ENCODE measurements at regions not wholly inside any gene's neighbourhood (a gene's known extent, or its start where the extent isn't known, plus 50 kb on each side); places are given as distances from the start of the nearest gene placed in this dataset.

DNA sequence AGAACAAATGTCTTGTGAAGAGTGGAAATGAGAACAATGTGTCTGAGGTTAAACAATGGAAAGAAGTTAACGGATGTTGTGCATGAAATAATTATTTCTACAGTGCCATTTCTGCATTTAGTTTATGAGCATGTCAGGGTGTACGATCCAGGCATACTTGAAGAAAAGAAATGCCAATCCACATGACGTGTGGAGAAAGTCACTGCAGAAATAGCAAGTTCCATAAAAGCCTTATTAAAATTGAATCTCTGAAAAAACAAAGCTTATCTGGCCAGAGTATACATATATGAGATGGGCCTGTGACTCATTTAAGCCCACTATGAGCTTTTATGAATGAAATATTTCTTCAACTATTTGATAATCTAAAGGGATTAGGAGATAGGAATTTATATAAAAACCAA, 426.1 kb downstream of the EFNB2 start:
- intact Hi-C loops (cut with DNase I; ENCODE audit: low total_unique reads) = no loop called here
- no peak for DNase-seq
- no peaks in the 10 kb centered on the region for H3K9me3 ChIP-seq
- TF ChIP-seq, protein P1, sequence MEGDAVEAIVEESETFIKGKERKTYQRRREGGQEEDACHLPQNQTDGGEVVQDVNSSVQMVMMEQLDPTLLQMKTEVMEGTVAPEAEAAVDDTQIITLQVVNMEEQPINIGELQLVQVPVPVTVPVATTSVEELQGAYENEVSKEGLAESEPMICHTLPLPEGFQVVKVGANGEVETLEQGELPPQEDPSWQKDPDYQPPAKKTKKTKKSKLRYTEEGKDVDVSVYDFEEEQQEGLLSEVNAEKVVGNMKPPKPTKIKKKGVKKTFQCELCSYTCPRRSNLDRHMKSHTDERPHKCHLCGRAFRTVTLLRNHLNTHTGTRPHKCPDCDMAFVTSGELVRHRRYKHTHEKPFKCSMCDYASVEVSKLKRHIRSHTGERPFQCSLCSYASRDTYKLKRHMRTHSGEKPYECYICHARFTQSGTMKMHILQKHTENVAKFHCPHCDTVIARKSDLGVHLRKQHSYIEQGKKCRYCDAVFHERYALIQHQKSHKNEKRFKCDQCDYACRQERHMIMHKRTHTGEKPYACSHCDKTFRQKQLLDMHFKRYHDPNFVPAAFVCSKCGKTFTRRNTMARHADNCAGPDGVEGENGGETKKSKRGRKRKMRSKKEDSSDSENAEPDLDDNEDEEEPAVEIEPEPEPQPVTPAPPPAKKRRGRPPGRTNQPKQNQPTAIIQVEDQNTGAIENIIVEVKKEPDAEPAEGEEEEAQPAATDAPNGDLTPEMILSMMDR (IDR thresholded peaks at IDR 0.05) = no peak
- TF ChIP-seq POLR2A (IDR thresholded peaks at IDR 0.05) = no peak
- no peak overlapping the region for H3K4me3 ChIP-seq
- no peak overlapping the region for H3K27ac ChIP-seq
- H3K27me3 ChIP-seq = no peaks in the 10 kb centered on the region
- H3K4me1 ChIP-seq = no peaks in the 10 kb centered on the region
- no peaks in the 10 kb centered on the region for H3K36me3 ChIP-seq

DNA sequence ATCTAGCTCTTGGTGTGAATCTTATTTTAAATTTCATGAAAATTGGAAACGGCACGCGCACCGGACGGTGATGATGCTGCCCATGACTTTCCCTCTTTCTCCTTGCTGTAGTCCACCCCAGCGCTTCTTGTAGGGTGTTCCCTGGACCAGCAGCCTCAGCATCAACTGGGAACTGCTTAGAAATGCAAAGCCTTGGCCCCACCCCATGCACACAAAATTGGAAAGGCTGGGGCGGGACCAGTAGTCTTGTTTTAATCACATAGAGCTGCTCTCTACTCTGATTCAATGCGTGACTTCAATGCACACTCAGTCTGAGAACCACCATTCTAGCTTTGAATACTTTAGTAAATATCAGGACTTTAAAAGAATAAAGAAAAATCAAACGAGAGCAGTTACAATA, 427.1 kb downstream of the EFNB2 start:
- Histone ChIP-seq H3K27me3 (no peaks in the 10 kb centered on the region), H3K27ac (no peak overlapping the region), H3K9me3 (no peaks in the 10 kb centered on the region), H3K36me3 (no peaks in the 10 kb centered on the region), H3K4me3 (no peak overlapping the region), H3K4me1 (no peaks in the 10 kb centered on the region)
- no peak for TF ChIP-seq POLR2A (IDR thresholded peaks at IDR 0.05)
- TF ChIP-seq, protein P1 (IDR thresholded peaks at IDR 0.05) = no peak
- DNase-seq = no peak
- intact Hi-C loops (cut with DNase I; ENCODE audit: low total_unique reads) = no loop called here

DNA sequence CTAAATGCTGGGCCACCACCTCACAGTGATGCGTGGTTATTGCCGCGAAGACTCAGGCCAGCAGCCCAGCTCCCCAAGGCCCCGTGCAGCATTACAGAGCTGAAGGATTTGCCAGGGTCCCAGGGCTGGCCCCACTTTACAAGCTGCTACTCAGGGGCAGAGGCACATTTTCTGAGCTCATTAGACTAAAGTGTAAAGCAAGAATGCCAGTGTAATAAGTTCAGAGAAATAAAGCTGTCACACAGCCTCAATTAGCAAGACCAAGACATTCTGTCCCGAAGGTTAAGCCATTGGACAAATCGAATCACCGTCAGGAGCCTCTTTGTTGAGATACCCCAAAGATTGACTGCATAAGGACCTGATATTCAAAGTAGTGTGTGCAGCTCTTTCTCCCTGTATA, 428.4 kb downstream of the EFNB2 start:
- Histone ChIP-seq H3K27me3 (no peaks in the 10 kb centered on the region), H3K4me1 (no peaks in the 10 kb centered on the region), H3K36me3 (no peaks in the 10 kb centered on the region), H3K4me3 (no peak overlapping the region), H3K9me3 (no peaks in the 10 kb centered on the region), H3K27ac (no peak overlapping the region)
- TF ChIP-seq POLR2A (IDR thresholded peaks at IDR 0.05) = no peak
- TF ChIP-seq, protein P1 (IDR thresholded peaks at IDR 0.05) = no peak
- no peak for DNase-seq
- intact Hi-C loops (cut with DNase I; ENCODE audit: low total_unique reads) = no loop called here

DNA sequence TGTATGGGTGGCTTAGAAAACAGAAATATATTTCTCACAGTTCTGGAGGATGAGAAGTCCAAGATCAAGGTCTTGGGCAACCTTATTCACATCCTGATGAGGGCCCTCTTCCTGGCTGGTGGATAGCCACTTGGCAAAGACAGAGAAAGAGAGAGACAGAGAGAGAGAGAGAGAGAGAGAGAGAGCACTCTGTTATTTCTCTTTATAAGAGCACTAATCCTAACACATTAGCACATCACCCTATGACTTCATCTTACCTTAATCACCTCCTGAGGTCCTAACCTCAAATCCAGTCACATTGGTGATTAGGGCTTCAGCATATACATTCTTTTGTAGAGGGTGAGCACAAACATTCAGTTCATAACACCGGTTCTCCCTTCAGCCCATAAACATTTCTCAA, 430.3 kb downstream of the EFNB2 start:
- no peaks in the 10 kb centered on the region for H3K27me3 ChIP-seq
- no peaks in the 10 kb centered on the region for H3K9me3 ChIP-seq
- TF ChIP-seq POLR2A (IDR thresholded peaks at IDR 0.05) = no peak
- TF ChIP-seq, protein P1 (IDR thresholded peaks at IDR 0.05) = no peak
- no peaks in the 10 kb centered on the region for H3K4me1 ChIP-seq
- no peak overlapping the region for H3K27ac ChIP-seq
- no peaks in the 10 kb centered on the region for H3K36me3 ChIP-seq
- intact Hi-C loops (cut with DNase I; ENCODE audit: low total_unique reads) = no loop called here
- no peak overlapping the region for H3K4me3 ChIP-seq
- no peak for DNase-seq

DNA sequence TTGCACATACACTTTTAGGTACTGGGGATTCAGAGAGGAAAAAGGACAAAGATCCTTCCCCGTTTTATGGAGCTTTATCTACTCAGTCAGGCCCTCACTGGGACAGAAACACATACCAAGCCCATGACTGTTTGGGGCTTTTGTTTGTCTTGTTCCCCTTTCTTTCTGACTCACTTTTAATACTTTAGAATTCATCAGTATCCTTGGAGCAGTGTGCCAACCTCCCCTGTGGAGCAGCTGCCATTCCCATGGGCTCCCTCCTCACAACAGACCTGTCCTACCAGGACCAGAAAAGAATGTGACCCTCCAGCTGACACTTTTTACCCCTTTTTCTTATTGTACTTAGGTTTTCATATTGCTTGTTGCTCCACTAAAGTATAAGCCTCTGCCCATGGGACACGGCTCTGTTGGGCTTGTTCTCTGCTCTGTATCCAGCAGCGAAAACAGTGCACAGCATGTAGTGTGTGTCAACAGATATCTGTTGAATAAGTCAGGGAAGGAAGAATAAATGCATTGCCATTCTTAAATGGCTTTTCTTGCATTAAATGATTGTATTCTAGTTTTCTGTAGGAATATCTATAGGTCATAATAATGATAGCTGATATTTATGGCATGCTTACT, 431.1 kb downstream of the EFNB2 start:
- DNase-seq = no peak
- no peaks in the 10 kb centered on the region for H3K4me1 ChIP-seq
- no peak overlapping the region for H3K27ac ChIP-seq
- H3K4me3 ChIP-seq = no peak overlapping the region
- intact Hi-C loops (cut with DNase I; ENCODE audit: low total_unique reads) = no loop called here
- H3K27me3 ChIP-seq = no peaks in the 10 kb centered on the region
- no peaks in the 10 kb centered on the region for H3K36me3 ChIP-seq
- TF ChIP-seq, protein P1 (IDR thresholded peaks at IDR 0.05) = no peak
- no peak for TF ChIP-seq POLR2A (IDR thresholded peaks at IDR 0.05)
- no peaks in the 10 kb centered on the region for H3K9me3 ChIP-seq
